ENCODE measurements at regions not wholly inside any gene's neighbourhood (a gene's known extent, or its start where the extent isn't known, plus 50 kb on each side); places are given as distances from the start of the nearest gene placed in this dataset.

- Histone ChIP-seq H3K36me3 (no peaks in the 10 kb centered on the region), H3K4me1 (no peaks in the 10 kb centered on the region), H3K4me3 (no peak overlapping the region), H3K27me3 (no peaks in the 10 kb centered on the region), H3K27ac (no peak overlapping the region), H3K9me3 (no peaks in the 10 kb centered on the region)
- intact Hi-C loops (cut with DNase I), result no loop called here
- no peak for DNase-seq (ENCODE audit: extremely low spot score in 2 of 2)
- TF ChIP-seq POLR2A (IDR thresholded peaks at IDR 0.05) (no peak), POLR2AphosphoS5 (IDR thresholded peaks at IDR 0.05; ENCODE audit: insufficient read depth in 1 of 2, low read depth in 1 of 2) (no peak)
- TF ChIP-seq, protein P1, sequence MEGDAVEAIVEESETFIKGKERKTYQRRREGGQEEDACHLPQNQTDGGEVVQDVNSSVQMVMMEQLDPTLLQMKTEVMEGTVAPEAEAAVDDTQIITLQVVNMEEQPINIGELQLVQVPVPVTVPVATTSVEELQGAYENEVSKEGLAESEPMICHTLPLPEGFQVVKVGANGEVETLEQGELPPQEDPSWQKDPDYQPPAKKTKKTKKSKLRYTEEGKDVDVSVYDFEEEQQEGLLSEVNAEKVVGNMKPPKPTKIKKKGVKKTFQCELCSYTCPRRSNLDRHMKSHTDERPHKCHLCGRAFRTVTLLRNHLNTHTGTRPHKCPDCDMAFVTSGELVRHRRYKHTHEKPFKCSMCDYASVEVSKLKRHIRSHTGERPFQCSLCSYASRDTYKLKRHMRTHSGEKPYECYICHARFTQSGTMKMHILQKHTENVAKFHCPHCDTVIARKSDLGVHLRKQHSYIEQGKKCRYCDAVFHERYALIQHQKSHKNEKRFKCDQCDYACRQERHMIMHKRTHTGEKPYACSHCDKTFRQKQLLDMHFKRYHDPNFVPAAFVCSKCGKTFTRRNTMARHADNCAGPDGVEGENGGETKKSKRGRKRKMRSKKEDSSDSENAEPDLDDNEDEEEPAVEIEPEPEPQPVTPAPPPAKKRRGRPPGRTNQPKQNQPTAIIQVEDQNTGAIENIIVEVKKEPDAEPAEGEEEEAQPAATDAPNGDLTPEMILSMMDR (IDR thresholded peaks at IDR 0.05), result no peak
These were observed 374.9 kb downstream of the TLE4 start for GRCh38 chr9:79946712-79947111.

DNA sequence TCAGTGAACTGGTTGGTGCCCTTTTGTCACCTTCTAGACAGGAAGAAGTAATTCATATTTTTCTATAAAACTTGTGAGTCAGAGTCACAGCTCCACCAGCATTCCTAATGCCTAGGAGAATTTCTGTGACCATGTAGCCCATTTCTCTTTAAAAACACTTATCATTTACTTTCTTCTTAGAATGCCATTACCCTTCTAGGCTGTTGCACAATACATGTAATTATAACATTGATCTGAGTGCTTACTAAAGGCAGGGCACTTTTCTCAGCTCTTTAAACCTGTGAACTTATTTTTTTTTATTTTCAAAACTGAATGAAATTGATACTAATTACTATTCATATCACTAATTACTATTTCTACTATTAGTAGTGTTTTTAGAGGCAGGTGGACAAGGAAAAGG is 373.7 kb downstream of the TLE4 start:
- Histone ChIP-seq H3K27ac (no peak overlapping the region), H3K27me3 (no peaks in the 10 kb centered on the region), H3K4me3 (no peak overlapping the region), H3K9me3 (no peaks in the 10 kb centered on the region), H3K4me1 (no peaks in the 10 kb centered on the region), H3K36me3 (no peaks in the 10 kb centered on the region)
- DNase-seq (ENCODE audit: extremely low spot score in 2 of 2), result no peak
- no peak for TF ChIP-seq POLR2AphosphoS5 (IDR thresholded peaks at IDR 0.05; ENCODE audit: insufficient read depth in 1 of 2, low read depth in 1 of 2)
- TF ChIP-seq, protein P1 (IDR thresholded peaks at IDR 0.05), result no peak
- TF ChIP-seq POLR2A (IDR thresholded peaks at IDR 0.05), result no peak
- intact Hi-C loops (cut with DNase I), result no loop called here

DNA sequence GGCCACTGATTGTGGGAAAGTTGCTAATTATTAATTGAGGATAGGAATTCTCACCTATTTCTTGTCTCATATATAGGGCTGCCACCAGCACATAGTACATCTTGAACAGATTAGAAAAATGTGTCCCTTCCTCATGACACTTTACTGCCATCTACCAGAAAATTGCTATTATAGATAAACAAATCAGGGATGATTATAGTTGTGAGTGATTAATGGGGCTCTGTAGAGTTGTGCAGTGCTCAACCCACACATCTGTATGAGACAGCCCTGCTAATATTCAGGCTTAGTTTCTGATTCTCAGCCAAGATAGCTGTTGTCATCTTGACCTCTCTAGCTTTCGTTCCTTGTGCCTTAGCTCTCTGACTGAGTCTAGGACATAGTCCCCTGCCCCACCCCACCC is 373.3 kb downstream of the TLE4 start:
- DNase-seq (ENCODE audit: extremely low spot score in 2 of 2), result no peak

DNA sequence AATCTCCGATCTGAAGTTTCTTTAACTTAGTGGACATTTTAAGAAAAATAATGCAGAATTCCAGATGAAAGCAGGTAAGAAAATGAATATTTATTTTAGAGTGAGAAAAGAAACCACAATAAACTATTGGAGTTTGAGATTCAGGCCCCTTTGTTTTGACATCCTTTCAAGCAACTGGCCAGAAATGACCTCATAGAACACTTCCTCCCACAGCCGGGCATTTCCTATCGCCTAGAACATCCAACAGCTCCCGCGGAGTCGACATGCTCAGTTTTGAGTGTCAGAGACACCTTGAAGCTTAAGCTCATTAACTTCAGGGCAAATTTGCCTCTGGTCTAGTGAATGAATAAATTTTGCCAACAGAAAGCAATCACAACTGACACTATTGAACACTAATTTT is 369.2 kb downstream of the TLE4 start:
- H3K27ac ChIP-seq, result no peak overlapping the region
- H3K36me3 ChIP-seq, result no peaks in the 10 kb centered on the region
- intact Hi-C loops (cut with DNase I), result no loop called here
- H3K4me3 ChIP-seq, result no peak overlapping the region
- no peaks in the 10 kb centered on the region for H3K4me1 ChIP-seq
- no peaks in the 10 kb centered on the region for H3K9me3 ChIP-seq
- no peak for DNase-seq (ENCODE audit: extremely low spot score in 2 of 2)
- TF ChIP-seq POLR2A (IDR thresholded peaks at IDR 0.05), result no peak
- TF ChIP-seq, protein P1 (IDR thresholded peaks at IDR 0.05), result no peak
- TF ChIP-seq POLR2AphosphoS5 (IDR thresholded peaks at IDR 0.05; ENCODE audit: insufficient read depth in 1 of 2, low read depth in 1 of 2), result no peak
- H3K27me3 ChIP-seq, result no peaks in the 10 kb centered on the region

More for the DNA sequence above, 373.3 kb downstream of the TLE4 start:
- Histone ChIP-seq H3K27me3 (no peaks in the 10 kb centered on the region), H3K4me1 (no peaks in the 10 kb centered on the region), H3K27ac (no peak overlapping the region), H3K4me3 (no peak overlapping the region), H3K9me3 (no peaks in the 10 kb centered on the region), H3K36me3 (no peaks in the 10 kb centered on the region)
- no peak for TF ChIP-seq POLR2A (IDR thresholded peaks at IDR 0.05)
- TF ChIP-seq, protein P1 (IDR thresholded peaks at IDR 0.05), result no peak
- TF ChIP-seq POLR2AphosphoS5 (IDR thresholded peaks at IDR 0.05; ENCODE audit: insufficient read depth in 1 of 2, low read depth in 1 of 2), result no peak
- intact Hi-C loops (cut with DNase I), result no loop called here

GRCh38 chr9:79939819-79940218 is 368.1 kb downstream of the TLE4 start:
- Histone ChIP-seq H3K4me3 (no peak overlapping the region), H3K27me3 (no peaks in the 10 kb centered on the region), H3K4me1 (no peaks in the 10 kb centered on the region), H3K27ac (no peak overlapping the region), H3K9me3 (no peaks in the 10 kb centered on the region), H3K36me3 (no peaks in the 10 kb centered on the region)
- intact Hi-C loops (cut with DNase I), result no loop called here
- DNase-seq (ENCODE audit: extremely low spot score in 2 of 2), result no peak
- TF ChIP-seq, protein P1 (IDR thresholded peaks at IDR 0.05), result no peak
- no peak for TF ChIP-seq POLR2AphosphoS5 (IDR thresholded peaks at IDR 0.05; ENCODE audit: insufficient read depth in 1 of 2, low read depth in 1 of 2)
- no peak for TF ChIP-seq POLR2A (IDR thresholded peaks at IDR 0.05)

Data from vagina (tissue), 2 donors.